ENCODE measurements at regions not wholly inside any gene's neighbourhood (a gene's known extent, or its start where the extent isn't known, plus 50 kb on each side); places are given as distances from the start of the nearest gene placed in this dataset.

GRCh38 chr13:76717092-76717491, 169.1 kb downstream of the KCTD12 start:
- no peak overlapping the region for H3K4me3 Mint-ChIP-seq
- H3K27me3 Mint-ChIP-seq: no peaks in the 10 kb centered on the region
- H3K27ac ChIP-seq (ENCODE audit: insufficient read depth, low read length, poor library complexity, severe bottlenecking): no peak overlapping the region
- no peak overlapping the region for H3K4me3 ChIP-seq (ENCODE audit: low read depth, low read length)
- peaks cover 0 to 2% (median 0%) of the 10 kb centered on the region in 7 donors for H3K9me3 Mint-ChIP-seq
- no peaks in the 10 kb centered on the region for H3K36me3 Mint-ChIP-seq
- H3K36me3 ChIP-seq (ENCODE audit: control insufficient read depth, insufficient read depth, low read length): no peaks in the 10 kb centered on the region
- ATAC-seq (ENCODE audit: low read depth in 2 of 2) (no peak), DNase-seq (no peak)
- H3K27ac Mint-ChIP-seq: no peak overlapping the region
- no peaks in the 10 kb centered on the region for H3K4me1 Mint-ChIP-seq
- H3K9me3 ChIP-seq (ENCODE audit: control insufficient read depth in 2 of 2, low read length in 2 of 2): no peaks in the 10 kb centered on the region
- H3K27me3 ChIP-seq (ENCODE audit: control insufficient read depth, insufficient read depth, low read length): no peaks in the 10 kb centered on the region
- no peaks in the 10 kb centered on the region for H3K4me1 ChIP-seq (ENCODE audit: control insufficient read depth, insufficient read depth, low read length, poor library complexity, severe bottlenecking)

GRCh38 chr13:76715621-76716020, 170.6 kb downstream of the KCTD12 start:
- H3K27ac ChIP-seq (ENCODE audit: insufficient read depth, low read length, poor library complexity, severe bottlenecking): no peak overlapping the region
- H3K4me3 ChIP-seq (ENCODE audit: low read depth, low read length): no peak overlapping the region
- no peaks in the 10 kb centered on the region for H3K9me3 ChIP-seq (ENCODE audit: control insufficient read depth in 2 of 2, low read length in 2 of 2)
- H3K4me1 ChIP-seq (ENCODE audit: control insufficient read depth, insufficient read depth, low read length, poor library complexity, severe bottlenecking): no peaks in the 10 kb centered on the region
- no peak overlapping the region for H3K4me3 Mint-ChIP-seq
- H3K27ac Mint-ChIP-seq: no peak overlapping the region
- H3K27me3 ChIP-seq (ENCODE audit: control insufficient read depth, insufficient read depth, low read length): no peaks in the 10 kb centered on the region
- no peaks in the 10 kb centered on the region for H3K36me3 Mint-ChIP-seq
- no peaks in the 10 kb centered on the region for H3K27me3 Mint-ChIP-seq
- ATAC-seq (ENCODE audit: low read depth in 2 of 2): no peak
- no peaks in the 10 kb centered on the region for H3K36me3 ChIP-seq (ENCODE audit: control insufficient read depth, insufficient read depth, low read length)
- DNase-seq: no peak
- no peaks in the 10 kb centered on the region for H3K4me1 Mint-ChIP-seq
- peaks cover 0 to 2% (median 0%) of the 10 kb centered on the region in 7 donors for H3K9me3 Mint-ChIP-seq

GRCh38 chr13:76715075-76715474, 171.1 kb downstream of the KCTD12 start:
- Histone ChIP-seq H3K27ac (ENCODE audit: insufficient read depth, low read length, poor library complexity, severe bottlenecking) (no peak overlapping the region), H3K4me1 (ENCODE audit: control insufficient read depth, insufficient read depth, low read length, poor library complexity, severe bottlenecking) (no peaks in the 10 kb centered on the region), H3K36me3 (ENCODE audit: control insufficient read depth, insufficient read depth, low read length) (no peaks in the 10 kb centered on the region), H3K9me3 (ENCODE audit: control insufficient read depth in 2 of 2, low read length in 2 of 2) (no peaks in the 10 kb centered on the region), H3K27me3 (ENCODE audit: control insufficient read depth, insufficient read depth, low read length) (no peaks in the 10 kb centered on the region), H3K4me3 (ENCODE audit: low read depth, low read length) (no peak overlapping the region)
- H3K9me3 Mint-ChIP-seq: peaks cover 0 to 2% (median 0%) of the 10 kb centered on the region in 7 donors
- no peaks in the 10 kb centered on the region for H3K4me1 Mint-ChIP-seq
- H3K27me3 Mint-ChIP-seq: no peaks in the 10 kb centered on the region
- DNase-seq: no peak
- no peak for ATAC-seq (ENCODE audit: low read depth in 2 of 2)
- no peak overlapping the region for H3K4me3 Mint-ChIP-seq
- H3K27ac Mint-ChIP-seq: no peak overlapping the region
- H3K36me3 Mint-ChIP-seq: no peaks in the 10 kb centered on the region

DNA sequence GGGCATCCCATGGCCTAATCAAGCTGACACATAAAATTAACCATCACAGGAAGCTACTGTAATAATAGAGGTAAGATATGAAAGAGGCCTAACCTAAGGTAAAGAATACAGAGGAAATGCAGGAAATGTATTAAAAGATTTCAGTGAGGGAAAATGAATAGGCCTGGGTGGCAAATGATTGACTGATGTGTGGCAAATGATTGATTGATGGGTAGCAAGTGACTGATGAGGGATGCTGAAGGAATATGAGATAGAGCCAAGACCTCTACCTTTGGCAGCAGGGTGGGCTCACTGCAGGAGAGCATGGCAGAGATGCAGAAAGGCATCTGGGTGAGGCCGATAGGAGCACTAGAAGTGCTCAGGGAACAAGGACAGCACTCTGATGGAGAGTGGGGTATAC, 172.9 kb downstream of the KCTD12 start:
- no peak overlapping the region for H3K4me3 Mint-ChIP-seq
- ATAC-seq (ENCODE audit: low read depth in 2 of 2): no peak

DNA sequence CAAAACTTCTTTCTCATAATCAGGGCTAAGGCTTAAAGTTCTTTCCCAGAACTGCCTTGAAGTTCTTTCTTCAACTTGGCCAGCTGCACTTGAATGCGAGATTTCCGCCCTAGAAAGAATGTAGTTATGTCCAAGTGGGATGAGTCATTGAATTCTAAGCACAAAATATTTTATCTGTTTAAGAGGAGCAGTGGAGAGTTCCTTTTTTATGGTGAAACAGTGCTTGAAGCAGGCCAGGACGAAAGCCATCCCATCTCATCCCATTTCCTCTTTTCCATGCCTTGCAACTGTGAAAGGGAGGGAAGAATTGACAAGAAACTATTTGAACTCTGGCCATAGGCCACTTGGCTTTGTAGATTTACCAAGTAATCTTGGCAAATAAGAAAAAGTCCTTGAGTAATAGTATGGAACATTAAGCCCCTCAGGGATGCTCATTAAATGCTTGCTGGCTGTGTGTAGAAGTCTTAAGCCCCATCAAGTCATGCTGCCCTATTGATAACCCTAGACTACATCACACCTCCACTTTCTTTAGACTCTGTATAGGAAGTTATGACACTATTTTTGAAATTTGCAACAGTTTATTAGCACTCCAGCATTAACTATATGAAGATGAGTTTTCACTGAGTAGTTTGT, 174.5 kb downstream of the KCTD12 start:
- Histone ChIP-seq H3K36me3 (ENCODE audit: control insufficient read depth, insufficient read depth, low read length) (no peaks in the 10 kb centered on the region), H3K4me1 (ENCODE audit: control insufficient read depth, insufficient read depth, low read length, poor library complexity, severe bottlenecking) (no peaks in the 10 kb centered on the region), H3K27ac (ENCODE audit: insufficient read depth, low read length, poor library complexity, severe bottlenecking) (no peak overlapping the region), H3K27me3 (ENCODE audit: control insufficient read depth, insufficient read depth, low read length) (no peaks in the 10 kb centered on the region), H3K4me3 (ENCODE audit: low read depth, low read length) (no peak overlapping the region), H3K9me3 (ENCODE audit: control insufficient read depth in 2 of 2, low read length in 2 of 2) (no peaks in the 10 kb centered on the region)
- H3K9me3 Mint-ChIP-seq: peaks cover 0 to 2% (median 0%) of the 10 kb centered on the region in 7 donors
- H3K27ac Mint-ChIP-seq: no peak overlapping the region
- DNase-seq (no peak), ATAC-seq (ENCODE audit: low read depth in 2 of 2) (no peak)
- no peaks in the 10 kb centered on the region for H3K4me1 Mint-ChIP-seq
- no peaks in the 10 kb centered on the region for H3K27me3 Mint-ChIP-seq
- H3K4me3 Mint-ChIP-seq: no peak overlapping the region
- H3K36me3 Mint-ChIP-seq: no peaks in the 10 kb centered on the region

More for the DNA sequence above, 172.9 kb downstream of the KCTD12 start:
- Mint-ChIP-seq H3K27ac (no peak overlapping the region), H3K4me1 (no peaks in the 10 kb centered on the region), H3K27me3 (no peaks in the 10 kb centered on the region), H3K36me3 (no peaks in the 10 kb centered on the region), H3K9me3 (peaks cover 0 to 2% (median 0%) of the 10 kb centered on the region in 7 donors)
- Histone ChIP-seq H3K36me3 (ENCODE audit: control insufficient read depth, insufficient read depth, low read length) (no peaks in the 10 kb centered on the region), H3K4me3 (ENCODE audit: low read depth, low read length) (no peak overlapping the region), H3K27ac (ENCODE audit: insufficient read depth, low read length, poor library complexity, severe bottlenecking) (no peak overlapping the region), H3K9me3 (ENCODE audit: control insufficient read depth in 2 of 2, low read length in 2 of 2) (no peaks in the 10 kb centered on the region), H3K27me3 (ENCODE audit: control insufficient read depth, insufficient read depth, low read length) (no peaks in the 10 kb centered on the region), H3K4me1 (ENCODE audit: control insufficient read depth, insufficient read depth, low read length, poor library complexity, severe bottlenecking) (no peaks in the 10 kb centered on the region)
- no peak for DNase-seq

- Mint-ChIP-seq H3K27ac (no peak overlapping the region), H3K9me3 (peaks cover 0 to 1% (median 0%) of the 10 kb centered on the region in 7 donors), H3K4me3 (no peak overlapping the region), H3K36me3 (no peaks in the 10 kb centered on the region), H3K4me1 (no peaks in the 10 kb centered on the region), H3K27me3 (no peaks in the 10 kb centered on the region)
- no peak for ATAC-seq (ENCODE audit: low read depth in 2 of 2)
- H3K9me3 ChIP-seq (ENCODE audit: control insufficient read depth in 2 of 2, low read length in 2 of 2): no peaks in the 10 kb centered on the region
- no peaks in the 10 kb centered on the region for H3K36me3 ChIP-seq (ENCODE audit: control insufficient read depth, insufficient read depth, low read length)
- no peak overlapping the region for H3K4me3 ChIP-seq (ENCODE audit: low read depth, low read length)
- H3K27ac ChIP-seq (ENCODE audit: insufficient read depth, low read length, poor library complexity, severe bottlenecking): no peak overlapping the region
- no peaks in the 10 kb centered on the region for H3K27me3 ChIP-seq (ENCODE audit: control insufficient read depth, insufficient read depth, low read length)
- H3K4me1 ChIP-seq (ENCODE audit: control insufficient read depth, insufficient read depth, low read length, poor library complexity, severe bottlenecking): no peaks in the 10 kb centered on the region
- DNase-seq: no peak
Measured at GRCh38 chr13:76709851-76710250, 176.4 kb downstream of the KCTD12 start.

DNA sequence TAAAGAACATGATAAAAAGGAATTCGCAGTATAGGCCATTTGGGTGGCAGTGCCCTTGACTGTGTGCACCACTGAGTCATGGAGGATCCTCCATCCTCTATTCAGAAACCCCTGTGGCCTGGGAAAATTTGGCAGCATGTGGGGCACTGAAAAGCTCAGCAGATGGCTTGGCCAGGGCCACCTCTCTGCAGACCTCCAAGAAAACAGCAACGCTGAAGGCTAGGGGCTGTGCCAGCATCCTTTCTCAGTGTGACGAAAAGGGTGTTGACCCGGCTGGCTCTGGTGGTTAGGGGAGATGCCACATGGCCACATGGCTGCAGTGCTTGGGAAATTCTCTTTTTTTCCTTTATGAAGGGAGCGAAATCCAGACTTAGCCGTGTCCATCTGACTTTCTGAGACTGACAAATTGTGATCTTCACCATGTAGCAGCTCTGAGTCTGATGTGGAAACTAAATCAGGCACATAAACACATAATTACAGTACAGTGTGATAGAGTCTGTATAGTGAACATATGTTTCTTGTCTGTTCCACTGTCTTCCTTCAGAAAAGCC, 178.0 kb downstream of the KCTD12 start:
- Mint-ChIP-seq H3K4me3 (no peak overlapping the region), H3K27ac (no peak overlapping the region), H3K27me3 (no peaks in the 10 kb centered on the region), H3K4me1 (no peaks in the 10 kb centered on the region), H3K9me3 (peaks cover 0 to under 1% (median 0%) of the 10 kb centered on the region in 7 donors), H3K36me3 (no peaks in the 10 kb centered on the region)
- Histone ChIP-seq H3K27me3 (ENCODE audit: control insufficient read depth, insufficient read depth, low read length) (no peaks in the 10 kb centered on the region), H3K36me3 (ENCODE audit: control insufficient read depth, insufficient read depth, low read length) (no peaks in the 10 kb centered on the region), H3K4me3 (ENCODE audit: low read depth, low read length) (no peak overlapping the region), H3K9me3 (ENCODE audit: control insufficient read depth in 2 of 2, low read length in 2 of 2) (no peaks in the 10 kb centered on the region), H3K4me1 (ENCODE audit: control insufficient read depth, insufficient read depth, low read length, poor library complexity, severe bottlenecking) (no peaks in the 10 kb centered on the region), H3K27ac (ENCODE audit: insufficient read depth, low read length, poor library complexity, severe bottlenecking) (no peak overlapping the region)
- no peak for DNase-seq
- no peak for ATAC-seq (ENCODE audit: low read depth in 2 of 2)

- no peak for DNase-seq
- ATAC-seq (ENCODE audit: low read depth in 2 of 2): no peak
- Mint-ChIP-seq H3K9me3 (no peaks in the 10 kb centered on the region), H3K36me3 (no peaks in the 10 kb centered on the region), H3K4me3 (no peak overlapping the region), H3K27ac (no peak overlapping the region), H3K27me3 (no peaks in the 10 kb centered on the region), H3K4me1 (no peaks in the 10 kb centered on the region)
- no peaks in the 10 kb centered on the region for H3K36me3 ChIP-seq (ENCODE audit: control insufficient read depth, insufficient read depth, low read length)
- no peak overlapping the region for H3K4me3 ChIP-seq (ENCODE audit: low read depth, low read length)
- H3K4me1 ChIP-seq (ENCODE audit: control insufficient read depth, insufficient read depth, low read length, poor library complexity, severe bottlenecking): no peaks in the 10 kb centered on the region
- H3K27me3 ChIP-seq (ENCODE audit: control insufficient read depth, insufficient read depth, low read length): no peaks in the 10 kb centered on the region
- no peaks in the 10 kb centered on the region for H3K9me3 ChIP-seq (ENCODE audit: control insufficient read depth in 2 of 2, low read length in 2 of 2)
- no peak overlapping the region for H3K27ac ChIP-seq (ENCODE audit: insufficient read depth, low read length, poor library complexity, severe bottlenecking)
Measured at GRCh38 chr13:76707360-76707759, 178.8 kb downstream of the KCTD12 start.
